ENCODE measurements at regions not wholly inside any gene's neighbourhood (a gene's known extent, or its start where the extent isn't known, plus 50 kb on each side); places are given as distances from the start of the nearest gene placed in this dataset.

- Histone ChIP-seq H3F3A (ENCODE audit: control insufficient read depth, insufficient read depth) (no peaks in the 10 kb centered on the region), H3K9me2 (replicated peaks; ENCODE audit: control insufficient read depth, low read length) (no peaks in the 10 kb centered on the region), H3K36me3 (ENCODE audit: control insufficient read depth, low read length) (no peaks in the 10 kb centered on the region), H3K79me2 (ENCODE audit: control insufficient read depth, low read length) (no peaks in the 10 kb centered on the region), H3K27ac (ENCODE audit: low read depth, low read length) (no peak overlapping the region), H4K20me1 (ENCODE audit: control insufficient read depth, insufficient read depth, low read depth, low read length) (no peaks in the 10 kb centered on the region), H3K4me3 (ENCODE audit: low read length) (no peak overlapping the region), H3K27me3 (ENCODE audit: control insufficient read depth, low read length) (no peaks in the 10 kb centered on the region), H3K4me1 (ENCODE audit: control insufficient read depth, low read length) (peaks cover 4% of the 10 kb centered on the region; the same call in 1 of the 2 replicates), H3K4me2 (ENCODE audit: low read length) (no peak overlapping the region), H3K9me3 (ENCODE audit: control insufficient read depth, insufficient read depth, low read length) (peaks cover 2% of the 10 kb centered on the region; the same call in 1 of the 2 replicates)
- TF ChIP-seq CTCF (IDR thresholded peaks at IDR 0.05; ENCODE audit: low read depth, low read length, poor library complexity, severe bottlenecking) (no peak), EZH2phosphoT487 (IDR thresholded peaks at IDR 0.05; ENCODE audit: borderline replicate concordance, low read length) (no peak)
Measured at GRCh38 chr21:26683996-26684395, 110.9 kb upstream of the CYYR1 start.

DNA sequence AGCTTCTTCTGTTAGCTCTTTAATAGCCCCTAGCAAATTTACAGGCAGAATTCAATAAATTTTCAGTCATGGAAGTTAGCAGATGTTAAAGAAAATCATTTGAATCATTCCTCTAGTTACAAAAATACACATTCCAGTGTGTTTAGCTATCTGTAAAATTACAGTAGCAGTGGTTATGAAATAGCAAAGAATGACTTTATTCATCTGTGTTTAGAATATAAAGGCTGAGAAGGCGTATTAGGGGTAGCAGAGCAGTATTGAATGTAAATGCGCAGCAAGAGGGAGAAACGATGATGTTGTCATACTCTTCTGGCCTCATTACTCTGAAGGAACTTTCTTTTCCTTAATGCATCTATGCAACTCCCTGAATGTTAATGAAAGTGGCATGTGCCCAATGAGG is 106.2 kb upstream of the CYYR1 start:
- H3K9me2 ChIP-seq (replicated peaks; ENCODE audit: control insufficient read depth, low read length): no peaks in the 10 kb centered on the region
- no peak overlapping the region for H3K4me3 ChIP-seq (ENCODE audit: low read length)
- no peaks in the 10 kb centered on the region for H3K36me3 ChIP-seq (ENCODE audit: control insufficient read depth, low read length)
- no peak for TF ChIP-seq EZH2phosphoT487 (IDR thresholded peaks at IDR 0.05; ENCODE audit: borderline replicate concordance, low read length)
- no peak for TF ChIP-seq CTCF (IDR thresholded peaks at IDR 0.05; ENCODE audit: low read depth, low read length, poor library complexity, severe bottlenecking)
- no peaks in the 10 kb centered on the region for H3K79me2 ChIP-seq (ENCODE audit: control insufficient read depth, low read length)
- H3K27me3 ChIP-seq (ENCODE audit: control insufficient read depth, low read length): no peaks in the 10 kb centered on the region
- no peaks in the 10 kb centered on the region for H4K20me1 ChIP-seq (ENCODE audit: control insufficient read depth, insufficient read depth, low read depth, low read length)
- no peaks in the 10 kb centered on the region for H3F3A ChIP-seq (ENCODE audit: control insufficient read depth, insufficient read depth)
- no peaks in the 10 kb centered on the region for H3K4me1 ChIP-seq (ENCODE audit: control insufficient read depth, low read length)
- no peaks in the 10 kb centered on the region; the same call in 1 of the 2 replicates for H3K9me3 ChIP-seq (ENCODE audit: control insufficient read depth, insufficient read depth, low read length)
- H3K4me2 ChIP-seq (ENCODE audit: low read length): no peak overlapping the region
- no peak overlapping the region for H3K27ac ChIP-seq (ENCODE audit: low read depth, low read length)

- Histone ChIP-seq H3K4me3 (ENCODE audit: low read length) (no peak overlapping the region), H3K9me2 (replicated peaks; ENCODE audit: control insufficient read depth, low read length) (no peaks in the 10 kb centered on the region), H3K79me2 (ENCODE audit: control insufficient read depth, low read length) (no peaks in the 10 kb centered on the region), H3K27ac (ENCODE audit: low read depth, low read length) (no peak overlapping the region), H3K27me3 (ENCODE audit: control insufficient read depth, low read length) (no peaks in the 10 kb centered on the region), H4K20me1 (ENCODE audit: control insufficient read depth, insufficient read depth, low read depth, low read length) (no peaks in the 10 kb centered on the region), H3K36me3 (ENCODE audit: control insufficient read depth, low read length) (no peaks in the 10 kb centered on the region), H3K4me2 (ENCODE audit: low read length) (no peak overlapping the region), H3K4me1 (ENCODE audit: control insufficient read depth, low read length) (no peaks in the 10 kb centered on the region), H3F3A (ENCODE audit: control insufficient read depth, insufficient read depth) (no peaks in the 10 kb centered on the region), H3K9me3 (ENCODE audit: control insufficient read depth, insufficient read depth, low read length) (peaks cover 3% of the 10 kb centered on the region; the same call in 1 of the 2 replicates)
- TF ChIP-seq CTCF (IDR thresholded peaks at IDR 0.05; ENCODE audit: low read depth, low read length, poor library complexity, severe bottlenecking) (no peak), EZH2phosphoT487 (IDR thresholded peaks at IDR 0.05; ENCODE audit: borderline replicate concordance, low read length) (no peak)
Measured at GRCh38 chr21:26674323-26674722, 101.2 kb upstream of the CYYR1 start.
